ENCODE measurements at regions not wholly inside any gene's neighbourhood (a gene's known extent, or its start where the extent isn't known, plus 50 kb on each side); places are given as distances from the start of the nearest gene placed in this dataset.
"Not testable (repeated sequence)": the region's sequence is repeated elsewhere in the genome, so short reads cannot be mapped to it uniquely, and the experiment has no call there.

DNA sequence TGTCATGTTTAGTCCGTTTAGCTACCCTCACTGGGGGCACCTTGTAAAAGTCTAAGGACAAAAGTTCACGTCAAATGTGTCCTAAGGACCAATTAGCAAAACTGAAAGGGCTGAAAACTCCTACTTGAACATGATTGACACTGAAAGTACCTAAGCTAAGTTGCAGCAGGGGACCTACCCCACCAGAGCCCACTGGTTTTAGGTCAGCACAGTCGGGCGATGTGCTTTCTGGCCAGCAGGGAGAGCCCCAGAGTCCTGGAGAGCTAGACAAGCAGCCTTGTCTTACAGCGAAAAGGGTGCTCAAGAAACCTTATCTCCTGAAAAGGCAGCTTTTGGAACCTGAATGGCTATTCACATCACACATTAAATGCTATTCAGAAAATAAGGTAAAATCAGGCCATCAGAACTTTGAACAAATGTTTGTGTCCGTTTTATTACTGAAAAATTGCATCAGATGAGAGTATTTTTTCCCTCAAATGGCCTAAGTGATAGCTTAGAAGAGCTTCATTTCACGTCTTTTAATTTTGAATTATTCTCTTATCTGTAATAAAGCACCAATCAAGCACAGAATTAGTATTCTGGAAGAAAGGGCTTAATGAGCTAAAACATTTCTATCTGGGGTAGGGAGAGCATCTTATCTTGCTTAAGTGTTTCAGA lies 52.2 kb upstream of the MKI67 start:
- DNase-seq (ENCODE audit: low spot score) (no peak), ATAC-seq (peak; percentile 79)

GRCh38 chr10:128180843-128181242 lies 54.6 kb upstream of the MKI67 start:
- ATAC-seq, result no peak
- no peak for DNase-seq (ENCODE audit: low spot score)

DNA sequence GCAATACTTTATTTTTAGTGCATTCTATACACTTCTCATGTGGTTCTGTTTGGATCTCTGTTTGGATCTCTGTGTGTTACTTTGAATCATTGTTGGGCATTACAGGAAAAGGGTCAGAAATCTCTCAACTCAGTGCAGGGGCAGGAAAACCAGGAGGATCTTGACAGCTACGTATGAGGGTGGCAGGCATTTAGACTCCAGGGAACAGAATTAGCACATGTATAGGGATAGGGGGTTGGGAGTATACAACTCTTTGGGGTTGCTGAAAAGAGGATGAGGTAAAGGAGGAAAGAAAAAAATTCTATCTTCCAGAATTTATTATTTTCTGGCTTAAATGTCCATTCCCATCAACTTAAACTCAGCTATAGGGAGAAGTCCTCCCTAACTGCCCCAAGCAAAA lies 59.4 kb upstream of the MKI67 start:
- ATAC-seq (no peak), DNase-seq (ENCODE audit: low spot score) (no peak)

DNA sequence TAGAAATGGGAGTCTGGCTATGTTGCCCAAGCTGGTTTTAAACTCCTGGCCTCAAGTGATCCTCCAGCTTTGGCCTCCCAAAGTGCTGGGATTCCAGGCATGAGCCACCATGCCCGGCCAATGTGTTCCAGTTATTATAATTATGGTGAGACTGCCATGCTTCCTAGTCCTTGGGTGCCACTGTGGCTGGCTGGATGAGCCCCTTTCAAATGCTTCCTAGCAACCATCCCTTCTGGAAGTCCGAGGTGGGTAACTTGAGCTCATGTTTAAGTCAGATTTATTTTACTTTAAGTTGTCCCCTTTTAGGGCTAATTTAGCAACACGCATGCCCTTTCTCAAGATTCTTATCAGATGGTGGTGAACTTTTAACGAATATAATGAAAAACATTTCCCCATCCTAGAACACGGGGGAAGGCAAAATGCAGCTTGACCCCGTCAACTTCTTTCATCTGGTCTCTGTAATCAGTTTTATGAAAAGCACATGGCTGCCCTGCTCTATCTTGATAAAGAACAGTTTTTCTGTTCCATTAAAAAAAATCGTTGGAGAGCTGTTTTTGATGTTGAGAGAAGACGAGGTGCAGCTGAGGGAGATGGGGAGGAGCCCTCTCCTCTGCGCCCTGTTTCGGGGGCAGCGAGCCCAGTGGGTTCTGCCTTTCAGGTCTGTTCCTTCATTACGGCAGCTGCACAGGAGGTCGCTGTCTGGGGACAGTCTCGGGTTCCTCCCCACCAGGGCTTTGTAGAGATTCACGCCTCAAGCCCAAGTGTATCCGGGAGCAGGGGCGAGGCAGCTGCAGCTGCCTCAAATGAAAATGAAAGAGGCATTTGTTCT lies 61.0 kb upstream of the MKI67 start:
- no peak for DNase-seq (ENCODE audit: low spot score)
- no peak for ATAC-seq

- ATAC-seq (no peak), DNase-seq (ENCODE audit: low spot score) (no peak)
Measured at GRCh38 chr10:128187788-128188185, 61.6 kb upstream of the MKI67 start.

DNA sequence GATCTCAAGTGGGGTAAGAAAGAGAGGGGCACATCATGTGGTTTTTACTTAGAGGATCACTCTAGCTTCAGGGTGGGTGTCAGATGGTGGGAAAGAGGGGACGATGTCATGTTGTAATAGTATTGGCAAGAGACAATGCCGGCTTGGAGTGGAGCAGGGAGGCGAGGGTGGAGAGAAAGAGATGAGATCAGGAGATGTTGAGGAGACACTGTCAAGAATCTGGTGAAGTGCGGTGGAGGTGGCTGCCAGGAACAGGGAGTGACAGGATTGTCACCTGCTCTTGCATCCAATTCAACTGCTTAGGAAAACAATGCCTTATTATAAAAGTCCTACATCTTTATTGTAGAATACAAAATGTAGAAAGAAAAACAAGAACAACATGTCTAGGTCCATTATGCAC lies 63.0 kb upstream of the MKI67 start:
- ATAC-seq (no peak), DNase-seq (ENCODE audit: low spot score) (no peak)

GRCh38 chr10:128191847-128192246 lies 65.6 kb upstream of the MKI67 start:
- no peak for ATAC-seq

GRCh38 chr10:128201826-128202225 lies 75.6 kb upstream of the MKI67 start:
- DNase-seq (ENCODE audit: low spot score); ATAC-seq: not testable (repeated sequence)

More at GRCh38 chr10:128191847-128192246, 65.6 kb upstream of the MKI67 start:
- no peak for DNase-seq (ENCODE audit: low spot score)

DNA sequence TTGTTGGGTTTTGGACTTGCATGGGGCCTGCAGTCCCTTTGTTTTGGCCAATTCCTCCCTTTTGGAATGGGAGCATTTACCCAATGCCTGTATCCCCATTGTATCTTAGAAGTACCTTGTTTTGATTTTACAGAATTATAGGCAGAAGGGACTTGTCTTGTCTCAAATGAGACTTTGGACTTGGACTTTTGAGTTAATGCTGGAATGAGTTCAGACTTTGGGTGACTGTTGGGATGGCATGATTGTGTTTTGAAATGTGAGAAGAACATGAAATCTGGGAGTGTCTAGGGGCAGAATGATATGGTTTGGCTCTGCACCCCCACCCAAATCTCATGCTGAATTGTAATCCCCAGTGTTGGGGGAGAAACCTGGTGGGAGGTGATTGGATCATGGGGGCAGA lies 76.8 kb upstream of the MKI67 start:
- ATAC-seq, result peak; percentile 39
- no peak for DNase-seq (ENCODE audit: low spot score)

GRCh38 chr10:128205591-128205990 lies 79.4 kb upstream of the MKI67 start:
- not testable (repeated sequence) for ATAC-seq; DNase-seq (ENCODE audit: low spot score)

- ATAC-seq, result no peak
- DNase-seq (ENCODE audit: low spot score), result no peak
Measured at GRCh38 chr10:128206676-128207075, 80.5 kb upstream of the MKI67 start.

GRCh38 chr10:128209862-128210214 lies 83.6 kb upstream of the MKI67 start:
- DNase-seq (ENCODE audit: low spot score) (no peak), ATAC-seq (no peak)

GRCh38 chr10:128210215-128211063 lies 84.2 kb upstream of the MKI67 start:
- ATAC-seq (peak; percentile 91), DNase-seq (ENCODE audit: low spot score) (peak; percentile 78)

- DNase-seq (ENCODE audit: low spot score) (no peak), ATAC-seq (no peak)
Measured at GRCh38 chr10:128211064-128211504, 84.9 kb upstream of the MKI67 start.

GRCh38 chr10:128211953-128212727 lies 85.9 kb upstream of the MKI67 start:
- peak; percentile 94 for ATAC-seq
- peak; percentile 83 for DNase-seq (ENCODE audit: low spot score)

DNA sequence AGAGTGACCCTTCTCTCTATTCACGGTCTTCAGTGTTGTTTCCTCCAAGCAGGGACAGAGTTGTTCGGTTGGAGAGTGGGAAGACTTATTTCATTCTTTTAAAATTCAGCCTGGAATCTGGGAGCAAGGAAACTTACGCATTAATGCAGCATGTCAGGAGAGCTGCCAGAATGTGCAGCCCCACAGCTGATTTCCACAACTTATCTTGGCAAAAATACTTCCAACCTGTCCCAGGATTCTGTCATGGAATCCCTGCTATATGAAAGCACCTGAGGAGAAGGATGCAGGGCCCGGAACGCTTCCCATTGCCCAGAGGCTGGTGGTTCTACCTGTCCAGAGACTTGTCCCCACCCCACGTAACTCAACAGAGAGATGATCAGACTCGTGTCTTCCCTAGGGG lies 86.9 kb upstream of the MKI67 start:
- ATAC-seq (no peak), DNase-seq (ENCODE audit: low spot score) (no peak)

- DNase-seq (ENCODE audit: low spot score) (no peak), ATAC-seq (no peak)
Measured at GRCh38 chr10:128215733-128216132, 89.5 kb upstream of the MKI67 start.

DNA sequence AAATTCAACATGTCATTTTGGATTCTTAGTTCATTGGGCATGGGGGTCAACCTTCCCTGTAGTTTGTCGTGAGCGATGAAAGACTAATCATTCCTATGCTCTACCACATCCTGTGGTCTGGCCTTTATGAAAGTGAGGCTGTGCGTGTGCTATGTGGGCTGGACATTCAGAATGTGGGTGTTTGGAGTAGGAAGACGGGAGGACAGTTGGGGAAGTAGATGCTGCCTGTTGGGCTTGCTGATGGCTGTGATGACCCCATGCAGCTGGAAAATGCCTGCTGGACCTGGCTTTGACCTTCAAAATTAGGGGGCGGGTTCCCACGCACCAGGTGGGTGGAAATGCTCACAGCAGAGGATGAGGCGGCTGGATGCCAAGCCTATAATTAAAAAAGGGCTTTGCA lies 90.9 kb upstream of the MKI67 start:
- DNase-seq (ENCODE audit: low spot score), result no peak
- no peak for ATAC-seq

GRCh38 chr10:128218161-128218560 lies 91.9 kb upstream of the MKI67 start:
- ATAC-seq (no peak), DNase-seq (ENCODE audit: low spot score) (no peak)

DNA sequence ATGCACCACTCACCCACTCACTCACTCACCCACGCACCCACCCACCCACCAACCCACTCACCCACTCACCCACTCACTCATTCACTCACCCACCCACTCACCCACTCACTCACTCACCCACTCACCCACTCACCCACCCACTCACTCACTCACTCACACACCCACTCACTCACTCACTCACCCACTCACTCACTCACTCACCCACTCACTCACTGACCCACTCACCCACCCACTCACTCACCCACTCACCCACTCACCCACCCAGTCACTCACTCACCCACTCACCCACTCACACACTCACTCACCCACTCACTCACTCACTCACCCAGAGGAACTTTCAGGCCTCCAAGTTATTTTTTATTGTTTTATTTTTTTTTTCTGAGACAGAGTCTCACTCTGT lies 93.1 kb upstream of the MKI67 start:
- DNase-seq (ENCODE audit: low spot score) (no peak), ATAC-seq (no peak)

DNA sequence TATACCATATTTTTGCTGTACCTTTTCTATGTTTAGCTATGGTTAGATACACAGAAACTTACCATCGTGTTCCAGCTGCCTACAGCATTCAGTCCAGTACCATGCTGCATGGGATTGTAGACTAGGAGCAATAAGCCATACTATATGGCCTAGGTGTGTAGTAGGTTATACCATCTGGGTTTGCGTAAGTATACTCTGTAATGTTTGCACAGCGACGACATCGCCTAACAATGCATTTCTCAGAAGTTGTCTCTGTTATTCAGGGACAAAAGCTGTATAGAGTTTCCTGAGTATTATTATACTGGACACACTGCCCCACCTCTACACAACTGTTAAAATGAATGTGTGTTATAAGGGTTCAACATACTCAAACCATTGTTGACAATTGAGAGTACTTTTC lies 93.8 kb upstream of the MKI67 start:
- DNase-seq (ENCODE audit: low spot score) (no peak), ATAC-seq (no peak)
